Fibroblast of pulmonary artery (primary cell): ENCODE measurements at regions not wholly inside any gene's neighbourhood (a gene's known extent, or its start where the extent isn't known, plus 50 kb on each side); places are given as distances from the start of the nearest gene placed in this dataset.
"Not testable (repeated sequence)": the region's sequence is repeated elsewhere in the genome, so short reads cannot be mapped to it uniquely, and the experiment has no call there.

Source experiments
- DNase-seq: peaks from one replicate; pipeline ENCODE4 v3.0.0-alpha.2; 2010; ENCODE audit warnings: low read depth
- H3K4me3 ChIP-seq: replicated peaks from 2 replicates; pipeline ENCODE4 v1.5.1; 2011; ENCODE audit warnings: low read depth, mild to moderate bottlenecking, control low read depth, low read length, moderate library complexity
- TF ChIP-seq, protein P1 (sequence below): IDR thresholded peaks from 2 replicates; pipeline ENCODE4 v1.5.1; 2011; ENCODE audit warnings: mild to moderate bottlenecking, control low read depth, low read length, inconsistent platforms; ENCODE audit errors: missing control alignments

DNA sequence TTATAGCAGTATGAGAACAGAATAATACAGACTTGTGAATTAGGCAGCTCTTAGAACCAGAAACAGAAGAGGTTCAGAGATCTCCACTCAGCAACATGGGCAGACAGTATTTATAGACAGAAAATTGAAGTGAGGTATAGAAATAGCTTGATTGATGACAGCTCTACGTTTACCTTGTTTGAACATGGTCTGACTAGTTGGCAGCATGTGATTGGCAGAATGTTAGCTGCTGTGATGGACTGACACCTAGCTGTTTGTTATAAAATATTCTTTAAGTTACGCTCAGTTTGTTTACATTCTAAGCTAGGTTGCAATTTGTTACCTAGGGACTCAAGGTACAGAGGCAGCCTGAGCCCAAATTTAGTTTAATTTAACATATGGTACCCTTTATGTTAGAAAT lies 73.7 kb upstream of the TMEM229A start:
- TF ChIP-seq, protein P1, sequence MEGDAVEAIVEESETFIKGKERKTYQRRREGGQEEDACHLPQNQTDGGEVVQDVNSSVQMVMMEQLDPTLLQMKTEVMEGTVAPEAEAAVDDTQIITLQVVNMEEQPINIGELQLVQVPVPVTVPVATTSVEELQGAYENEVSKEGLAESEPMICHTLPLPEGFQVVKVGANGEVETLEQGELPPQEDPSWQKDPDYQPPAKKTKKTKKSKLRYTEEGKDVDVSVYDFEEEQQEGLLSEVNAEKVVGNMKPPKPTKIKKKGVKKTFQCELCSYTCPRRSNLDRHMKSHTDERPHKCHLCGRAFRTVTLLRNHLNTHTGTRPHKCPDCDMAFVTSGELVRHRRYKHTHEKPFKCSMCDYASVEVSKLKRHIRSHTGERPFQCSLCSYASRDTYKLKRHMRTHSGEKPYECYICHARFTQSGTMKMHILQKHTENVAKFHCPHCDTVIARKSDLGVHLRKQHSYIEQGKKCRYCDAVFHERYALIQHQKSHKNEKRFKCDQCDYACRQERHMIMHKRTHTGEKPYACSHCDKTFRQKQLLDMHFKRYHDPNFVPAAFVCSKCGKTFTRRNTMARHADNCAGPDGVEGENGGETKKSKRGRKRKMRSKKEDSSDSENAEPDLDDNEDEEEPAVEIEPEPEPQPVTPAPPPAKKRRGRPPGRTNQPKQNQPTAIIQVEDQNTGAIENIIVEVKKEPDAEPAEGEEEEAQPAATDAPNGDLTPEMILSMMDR: no peak
- DNase-seq: no peak
- no peak overlapping the region for H3K4me3 ChIP-seq

DNA sequence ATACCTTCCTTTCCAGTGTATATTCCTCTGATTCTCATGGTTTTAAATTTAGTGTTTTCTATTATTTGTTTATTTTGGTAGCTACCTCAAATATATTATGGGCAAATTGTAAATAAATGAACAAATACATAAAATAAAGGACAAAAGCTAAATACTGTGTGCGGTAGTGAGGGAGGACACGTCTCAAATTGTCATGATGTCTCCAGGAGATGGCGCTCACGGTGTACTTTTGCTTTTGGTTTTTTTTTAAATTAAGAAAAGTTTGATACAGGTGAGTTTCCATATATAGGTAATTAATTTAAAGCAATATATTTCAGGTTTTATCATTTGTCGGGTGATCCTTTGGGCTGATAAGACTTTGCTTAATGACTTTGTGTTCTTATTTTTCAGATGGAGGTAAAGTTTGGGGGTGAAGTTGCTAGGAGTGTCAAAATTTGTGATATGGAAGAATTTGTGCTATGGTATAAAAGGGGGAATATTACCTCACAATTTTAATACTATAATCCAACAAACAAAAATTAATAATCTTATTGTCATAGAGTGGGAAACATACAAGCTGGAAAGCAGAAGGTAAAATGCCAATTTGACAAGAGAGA lies 68.4 kb upstream of the TMEM229A start:
- H3K4me3 ChIP-seq: no peak overlapping the region
- TF ChIP-seq, protein P1: peak; percentile 56
- DNase-seq: peak; percentile 54

- TF ChIP-seq, protein P1: no peak
- no peak for DNase-seq
- no peak overlapping the region for H3K4me3 ChIP-seq
These were observed 67.3 kb upstream of the TMEM229A start for GRCh38 chr7:124100190-124100589.

- DNase-seq: not testable (repeated sequence)
These were observed 66.7 kb upstream of the TMEM229A start for GRCh38 chr7:124099585-124099984.

DNA sequence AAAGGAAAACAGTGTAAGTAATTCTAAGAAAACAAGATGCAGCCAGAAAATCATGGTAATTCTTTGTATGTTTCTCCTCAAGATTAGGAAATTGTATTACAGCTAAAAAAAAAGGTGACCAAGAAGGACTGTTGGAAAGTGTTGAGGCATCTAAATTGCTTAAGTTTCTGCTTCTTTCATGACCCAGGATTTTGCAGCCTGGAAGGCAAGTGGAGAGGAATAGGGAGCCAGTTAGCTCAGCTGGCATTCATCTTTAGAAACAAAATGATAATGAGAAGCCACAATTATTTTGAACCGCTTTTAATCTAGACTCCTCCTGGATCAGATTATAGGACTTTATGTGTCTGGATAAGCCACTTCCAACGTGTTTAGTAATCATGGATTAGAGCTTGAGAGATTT lies 56.8 kb upstream of the TMEM229A start:
- TF ChIP-seq, protein P1: no peak
- H3K4me3 ChIP-seq: no peak overlapping the region
- no peak for DNase-seq

More at GRCh38 chr7:124099585-124099984, 66.7 kb upstream of the TMEM229A start:
- not testable (repeated sequence) for H3K4me3 ChIP-seq

DNA sequence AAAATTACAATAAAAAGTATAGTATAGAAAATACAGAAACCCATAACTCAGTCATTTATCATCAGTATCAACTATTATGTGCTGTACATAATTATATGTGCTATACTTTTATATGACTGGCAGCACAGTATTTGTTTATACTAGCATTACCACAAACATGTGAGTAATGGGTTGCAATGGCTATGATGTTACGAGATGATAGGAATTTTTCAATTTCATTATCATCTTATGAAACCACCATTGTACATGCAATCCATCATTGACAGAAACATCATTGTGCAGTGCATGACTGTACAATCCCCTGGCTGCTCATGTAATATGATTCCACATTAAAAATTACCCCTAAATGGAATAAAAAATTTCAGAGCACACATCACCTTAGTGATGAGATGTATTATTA lies 55.7 kb upstream of the TMEM229A start:
- peak; percentile 42 for DNase-seq
- H3K4me3 ChIP-seq: no peak overlapping the region
- TF ChIP-seq, protein P1: no peak

- no peak overlapping the region for H3K4me3 ChIP-seq
- TF ChIP-seq, protein P1: no peak
- DNase-seq: peak; percentile 71
These were observed 54.0 kb upstream of the TMEM229A start for GRCh38 chr7:124086843-124087242.
